ENCODE measurements at regions not wholly inside any gene's neighbourhood (a gene's known extent, or its start where the extent isn't known, plus 50 kb on each side); places are given as distances from the start of the nearest gene placed in this dataset.

DNA sequence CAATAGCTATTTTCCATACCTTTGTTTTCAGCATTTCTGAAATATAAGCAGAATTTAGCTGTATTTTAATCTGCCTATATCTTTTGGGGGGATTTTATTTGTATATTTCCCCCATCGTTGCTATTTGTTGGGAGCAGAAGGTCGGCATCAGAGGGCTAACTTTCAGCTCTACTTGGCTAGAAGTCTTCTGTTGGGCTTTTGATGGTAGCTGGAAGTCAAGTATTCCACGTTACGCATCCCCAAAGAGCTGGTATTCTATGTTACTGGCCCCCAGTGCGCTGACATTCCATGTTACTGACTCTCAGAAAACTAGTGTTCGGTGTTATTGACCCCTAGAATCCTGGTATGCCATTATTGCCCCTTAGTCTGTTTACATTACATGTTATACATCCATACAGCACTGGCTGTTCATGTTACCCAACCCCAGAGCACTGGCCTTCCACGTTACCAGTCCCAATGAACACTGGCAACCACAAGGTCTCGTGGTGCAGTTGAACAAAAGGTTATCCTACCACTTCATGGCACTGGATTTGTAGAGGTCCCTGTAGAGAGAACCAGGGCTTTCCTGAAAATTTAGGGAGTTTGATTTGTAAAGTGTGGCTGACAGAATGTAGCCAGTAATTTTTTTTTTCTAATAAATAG lies 278.1 kb upstream of the CD180 start:
- no peak for DNase-seq (ENCODE audit: low spot score)
- no peak for TF ChIP-seq CTCF (IDR thresholded peaks at IDR 0.05)
- Histone ChIP-seq H3K4me3 (no peak overlapping the region), H3K27ac (no peak overlapping the region)

DNA sequence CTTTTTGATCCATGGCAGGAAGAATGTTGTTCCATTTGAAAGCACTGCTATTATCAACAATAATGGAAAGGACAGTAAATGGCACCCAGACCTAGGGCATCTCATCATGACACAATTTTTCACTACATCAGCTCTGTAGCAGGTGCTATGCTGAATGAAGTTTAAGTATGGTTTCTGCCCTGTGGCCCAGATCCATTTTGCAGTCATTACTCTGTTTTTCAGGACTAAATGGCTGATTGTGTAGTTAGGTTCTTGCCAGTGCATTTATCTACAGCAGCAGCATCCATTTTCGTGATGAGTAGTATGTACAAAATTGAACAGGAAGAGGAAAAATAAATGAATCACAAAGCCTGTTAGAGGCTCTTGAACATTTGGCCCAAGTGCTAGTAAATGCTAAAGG lies 270.5 kb upstream of the CD180 start:
- DNase-seq (ENCODE audit: low spot score): no peak
- TF ChIP-seq CTCF (IDR thresholded peaks at IDR 0.05): no peak
- H3K4me3 ChIP-seq: no peak overlapping the region
- no peak overlapping the region for H3K27ac ChIP-seq

- Histone ChIP-seq H3K27ac (no peak overlapping the region), H3K4me3 (no peak overlapping the region)
- no peak for DNase-seq (ENCODE audit: low spot score)
- no peak for TF ChIP-seq CTCF (IDR thresholded peaks at IDR 0.05)
Measured at GRCh38 chr5:67465537-67466207, 269.1 kb upstream of the CD180 start.

GRCh38 chr5:67462147-67462546 lies 265.5 kb upstream of the CD180 start:
- no peak overlapping the region for H3K27ac ChIP-seq
- TF ChIP-seq CTCF (IDR thresholded peaks at IDR 0.05): no peak
- no peak for DNase-seq (ENCODE audit: low spot score)
- H3K4me3 ChIP-seq: no peak overlapping the region

- no peak for TF ChIP-seq CTCF (IDR thresholded peaks at IDR 0.05)
Measured at GRCh38 chr5:67459253-67459652, 262.7 kb upstream of the CD180 start.

DNA sequence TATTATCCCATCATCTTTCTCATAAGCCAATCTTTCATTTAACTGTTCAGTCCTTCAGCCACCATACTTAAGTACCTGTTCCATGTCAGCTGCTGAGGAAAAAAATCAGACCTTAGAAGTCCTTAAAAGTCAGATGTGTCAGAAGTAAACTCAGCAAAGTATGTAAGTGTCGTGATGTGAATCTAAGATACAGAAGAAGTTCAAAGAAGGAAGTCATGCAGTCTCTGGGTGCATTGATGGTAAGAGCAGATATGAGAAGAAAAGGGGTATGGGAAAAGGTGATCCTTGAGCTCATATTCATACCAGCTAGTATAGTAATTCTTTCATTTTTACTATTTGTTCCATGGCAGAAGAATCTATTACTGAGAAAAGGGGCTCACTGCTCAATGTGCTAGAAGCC lies 259.4 kb upstream of the CD180 start:
- no peak overlapping the region for H3K27ac ChIP-seq
- no peak for DNase-seq (ENCODE audit: low spot score)
- no peak overlapping the region for H3K4me3 ChIP-seq
- TF ChIP-seq CTCF (IDR thresholded peaks at IDR 0.05): no peak

More at GRCh38 chr5:67459253-67459652, 262.7 kb upstream of the CD180 start:
- no peak overlapping the region for H3K4me3 ChIP-seq
- H3K27ac ChIP-seq: no peak overlapping the region
- no peak for DNase-seq (ENCODE audit: low spot score)

- DNase-seq (ENCODE audit: low spot score): no peak
- Histone ChIP-seq H3K4me3 (no peak overlapping the region), H3K27ac (no peak overlapping the region)
- TF ChIP-seq CTCF (IDR thresholded peaks at IDR 0.05): no peak
Measured at GRCh38 chr5:67454957-67455561, 258.5 kb upstream of the CD180 start.
